ENCODE measurements at regions not wholly inside any gene's neighbourhood (a gene's known extent, or its start where the extent isn't known, plus 50 kb on each side); places are given as distances from the start of the nearest gene placed in this dataset.

DNA sequence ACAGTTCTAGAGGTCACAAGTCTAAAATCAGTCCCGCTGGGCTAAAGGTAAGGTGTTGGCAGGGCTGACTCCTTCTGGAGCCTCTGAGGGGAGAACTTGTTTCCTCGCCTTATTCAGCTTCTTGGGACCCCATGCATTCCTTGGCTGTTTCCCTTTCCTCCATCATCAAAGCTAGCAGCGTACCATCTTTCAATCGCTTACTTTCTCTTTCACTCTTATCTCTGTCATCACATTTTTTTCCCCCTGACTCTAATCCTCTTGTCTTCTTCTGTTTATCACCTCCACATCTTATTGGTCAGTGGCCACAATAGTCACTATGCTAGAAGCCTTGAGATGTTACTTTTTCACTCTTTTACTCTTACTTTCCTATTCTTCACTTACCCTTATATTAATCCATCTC is 72.5 kb upstream of the SPEF2 start:
- TF ChIP-seq, protein P1, sequence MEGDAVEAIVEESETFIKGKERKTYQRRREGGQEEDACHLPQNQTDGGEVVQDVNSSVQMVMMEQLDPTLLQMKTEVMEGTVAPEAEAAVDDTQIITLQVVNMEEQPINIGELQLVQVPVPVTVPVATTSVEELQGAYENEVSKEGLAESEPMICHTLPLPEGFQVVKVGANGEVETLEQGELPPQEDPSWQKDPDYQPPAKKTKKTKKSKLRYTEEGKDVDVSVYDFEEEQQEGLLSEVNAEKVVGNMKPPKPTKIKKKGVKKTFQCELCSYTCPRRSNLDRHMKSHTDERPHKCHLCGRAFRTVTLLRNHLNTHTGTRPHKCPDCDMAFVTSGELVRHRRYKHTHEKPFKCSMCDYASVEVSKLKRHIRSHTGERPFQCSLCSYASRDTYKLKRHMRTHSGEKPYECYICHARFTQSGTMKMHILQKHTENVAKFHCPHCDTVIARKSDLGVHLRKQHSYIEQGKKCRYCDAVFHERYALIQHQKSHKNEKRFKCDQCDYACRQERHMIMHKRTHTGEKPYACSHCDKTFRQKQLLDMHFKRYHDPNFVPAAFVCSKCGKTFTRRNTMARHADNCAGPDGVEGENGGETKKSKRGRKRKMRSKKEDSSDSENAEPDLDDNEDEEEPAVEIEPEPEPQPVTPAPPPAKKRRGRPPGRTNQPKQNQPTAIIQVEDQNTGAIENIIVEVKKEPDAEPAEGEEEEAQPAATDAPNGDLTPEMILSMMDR (IDR thresholded peaks at IDR 0.05; ENCODE audit: insufficient read depth, low read length, poor library complexity, severe bottlenecking), result no peak
- no peak for TF ChIP-seq EZH2phosphoT487 (conservative IDR thresholded peaks at IDR 0.05; ENCODE audit: low read length)
